ENCODE measurements at regions not wholly inside any gene's neighbourhood (a gene's known extent, or its start where the extent isn't known, plus 50 kb on each side); places are given as distances from the start of the nearest gene placed in this dataset.

GRCh38 chr2:172204309-172204708, 101.6 kb upstream of the DLX2 start:
- BruUV-seq (replicated peaks) = no TSS peak
- peaks cover 10% of the 10 kb centered on the region for H3K9me3 Mint-ChIP-seq (ENCODE audit: unreplicated experiment)
- no peak for DNase-seq
- H3K4me3 ChIP-seq (ENCODE audit: low read depth, low read length) = no peak overlapping the region
- H3K27me3 Mint-ChIP-seq (ENCODE audit: insufficient read depth, unreplicated experiment) = no peaks in the 10 kb centered on the region
- no peak for TF ChIP-seq CTCF (IDR thresholded peaks at IDR 0.05; ENCODE audit: insufficient read depth in 1 of 2, low read depth in 1 of 2, low read length in 1 of 2, severe bottlenecking in 1 of 2, unreplicated experiment in 1 of 2)
- H3K4me3 Mint-ChIP-seq (ENCODE audit: unreplicated experiment) = no peak overlapping the region
- POLR2A ChIA-PET = no interaction called here
- H3K36me3 ChIP-seq (ENCODE audit: control insufficient read depth, insufficient read depth, low read length) = no peaks in the 10 kb centered on the region
- intact Hi-C loops (cut with micrococcal nuclease; ENCODE audit: unreplicated experiment) = no loop called here
- CTCF ChIA-PET = no interaction called here
- H3K4me1 ChIP-seq = no peaks in the 10 kb centered on the region
- H3K36me3 Mint-ChIP-seq (ENCODE audit: insufficient read depth, unreplicated experiment) = no peaks in the 10 kb centered on the region
- no peaks in the 10 kb centered on the region for H3K4me1 Mint-ChIP-seq (ENCODE audit: low read depth, unreplicated experiment)
- no peak overlapping the region for H3K27ac Mint-ChIP-seq (ENCODE audit: unreplicated experiment)
- H3K27me3 ChIP-seq (replicated peaks; ENCODE audit: control insufficient read depth, insufficient read depth, low read length) = no peaks in the 10 kb centered on the region
- H3K9me3 ChIP-seq = peaks cover 15% of the 10 kb centered on the region

GRCh38 chr2:172204762-172205161, 102.1 kb upstream of the DLX2 start:
- Mint-ChIP-seq H3K27ac (ENCODE audit: unreplicated experiment) (no peak overlapping the region), H3K36me3 (ENCODE audit: insufficient read depth, unreplicated experiment) (no peaks in the 10 kb centered on the region), H3K4me1 (ENCODE audit: low read depth, unreplicated experiment) (no peaks in the 10 kb centered on the region), H3K27me3 (ENCODE audit: insufficient read depth, unreplicated experiment) (no peaks in the 10 kb centered on the region), H3K4me3 (ENCODE audit: unreplicated experiment) (no peak overlapping the region), H3K9me3 (ENCODE audit: unreplicated experiment) (peaks cover 5% of the 10 kb centered on the region)
- no peak for TF ChIP-seq CTCF (IDR thresholded peaks at IDR 0.05; ENCODE audit: insufficient read depth in 1 of 2, low read depth in 1 of 2, low read length in 1 of 2, severe bottlenecking in 1 of 2, unreplicated experiment in 1 of 2)
- ChIA-PET CTCF (no interaction called here), POLR2A (no interaction called here)
- Histone ChIP-seq H3K27me3 (replicated peaks; ENCODE audit: control insufficient read depth, insufficient read depth, low read length) (no peaks in the 10 kb centered on the region), H3K9me3 (peaks cover 14% of the 10 kb centered on the region), H3K4me3 (ENCODE audit: low read depth, low read length) (no peak overlapping the region), H3K36me3 (ENCODE audit: control insufficient read depth, insufficient read depth, low read length) (no peaks in the 10 kb centered on the region), H3K4me1 (no peaks in the 10 kb centered on the region)
- intact Hi-C loops (cut with micrococcal nuclease; ENCODE audit: unreplicated experiment) = no loop called here
- BruUV-seq (replicated peaks) = no TSS peak
- no peak for DNase-seq

- Mint-ChIP-seq H3K9me3 (ENCODE audit: unreplicated experiment) (peaks cover under 1% of the 10 kb centered on the region), H3K27ac (ENCODE audit: unreplicated experiment) (no peak overlapping the region), H3K36me3 (ENCODE audit: insufficient read depth, unreplicated experiment) (no peaks in the 10 kb centered on the region), H3K27me3 (ENCODE audit: insufficient read depth, unreplicated experiment) (no peaks in the 10 kb centered on the region), H3K4me1 (ENCODE audit: low read depth, unreplicated experiment) (no peaks in the 10 kb centered on the region), H3K4me3 (ENCODE audit: unreplicated experiment) (no peak overlapping the region)
- Histone ChIP-seq H3K4me1 (no peaks in the 10 kb centered on the region), H3K27me3 (replicated peaks; ENCODE audit: control insufficient read depth, insufficient read depth, low read length) (no peaks in the 10 kb centered on the region), H3K36me3 (ENCODE audit: control insufficient read depth, insufficient read depth, low read length) (no peaks in the 10 kb centered on the region), H3K4me3 (ENCODE audit: low read depth, low read length) (no peak overlapping the region), H3K9me3 (peaks cover 9% of the 10 kb centered on the region)
- TF ChIP-seq CTCF (IDR thresholded peaks at IDR 0.05; ENCODE audit: insufficient read depth in 1 of 2, low read depth in 1 of 2, low read length in 1 of 2, severe bottlenecking in 1 of 2, unreplicated experiment in 1 of 2) = no peak
- intact Hi-C loops (cut with micrococcal nuclease; ENCODE audit: unreplicated experiment) = no loop called here
- no peak for DNase-seq
- no TSS peak for BruUV-seq (replicated peaks)
- POLR2A ChIA-PET = no interaction called here
- CTCF ChIA-PET = no interaction called here
Measured at GRCh38 chr2:172205292-172205691, 102.6 kb upstream of the DLX2 start.
